GM12892 (cell line): ENCODE measurements at regions not wholly inside any gene's neighbourhood (a gene's known extent, or its start where the extent isn't known, plus 50 kb on each side); places are given as distances from the start of the nearest gene placed in this dataset.

Source experiments
- POLR2A ChIP-seq: IDR thresholded peaks from 2 replicates; pipeline ENCODE4 v1.6.1; 2011; ENCODE audit warnings: low read depth, low read length, control low read depth
- POLR2AphosphoS5 ChIP-seq: IDR thresholded peaks from 2 replicates; pipeline ENCODE4 v1.6.1; 2011; ENCODE audit warnings: low read depth, low read length, control low read depth
- TAF1 ChIP-seq: IDR thresholded peaks from 2 replicates; pipeline ENCODE4 v1.6.1; 2011; ENCODE audit warnings: low read depth, mild to moderate bottlenecking, control low read depth, low read length, borderline replicate concordance

DNA sequence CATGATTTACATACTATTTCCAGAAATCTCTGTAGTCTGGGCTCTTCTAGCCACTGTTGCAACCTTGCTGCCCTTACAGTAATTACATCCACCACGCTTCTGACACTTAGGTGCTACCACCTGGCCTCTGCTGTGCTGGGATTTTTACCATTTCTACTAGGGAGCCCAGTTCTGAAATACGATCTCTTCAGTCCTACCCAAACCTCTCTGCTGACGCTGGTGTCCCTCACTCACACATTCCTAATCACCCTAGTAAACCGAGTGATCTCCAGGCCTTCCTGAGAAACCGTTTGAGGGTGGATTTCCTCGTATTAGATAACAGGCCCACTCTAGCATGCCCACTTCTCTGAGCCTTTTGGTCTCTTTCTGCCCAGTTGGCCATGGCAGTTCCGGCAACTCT is 588.9 kb upstream of the CADM1 start:
- TF ChIP-seq POLR2A, result no peak
- TF ChIP-seq POLR2AphosphoS5, result no peak
- TF ChIP-seq TAF1, result no peak
